ENCODE measurements at regions not wholly inside any gene's neighbourhood (a gene's known extent, or its start where the extent isn't known, plus 50 kb on each side); places are given as distances from the start of the nearest gene placed in this dataset.

- TF ChIP-seq CTCF (IDR thresholded peaks at IDR 0.05; ENCODE audit: insufficient read depth, low read length, poor library complexity, severe bottlenecking) (no peak), EZH2phosphoT487 (conservative IDR thresholded peaks at IDR 0.05; ENCODE audit: low read length) (no peak)
Observed at GRCh38 chr1:186559601-186560116, 98.7 kb upstream of the PDC start.
